NCI-H2081 treated with DMSO at 0.1 percent for 48 hours (cell line): ENCODE measurements at regions not wholly inside any gene's neighbourhood (a gene's known extent, or its start where the extent isn't known, plus 50 kb on each side); places are given as distances from the start of the nearest gene placed in this dataset.

Experiments
- DNase-seq: peaks from one replicate; lab custom pipeline; 2025; lab: John Stamatoyannopoulos, UW

DNA sequence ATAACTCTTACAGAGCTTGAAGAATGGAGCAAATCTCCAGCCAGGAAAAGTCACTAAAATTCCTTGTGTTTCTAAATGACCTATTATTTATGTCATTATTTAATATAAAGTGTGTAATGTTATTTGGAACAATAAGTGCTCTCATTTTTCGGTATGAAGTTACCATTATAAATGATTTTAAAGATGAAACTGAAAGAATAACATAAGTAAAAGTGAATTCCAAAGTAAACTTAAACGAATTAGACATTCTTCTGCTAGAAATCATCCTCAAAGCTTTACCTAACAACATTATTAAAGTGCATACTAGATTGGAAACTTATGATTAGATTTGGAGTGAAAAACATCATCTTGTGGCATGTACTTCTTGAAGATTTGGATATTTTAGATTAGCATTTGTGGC lies 897.2 kb upstream of the CDH2 start:
- no peak for DNase-seq

DNA sequence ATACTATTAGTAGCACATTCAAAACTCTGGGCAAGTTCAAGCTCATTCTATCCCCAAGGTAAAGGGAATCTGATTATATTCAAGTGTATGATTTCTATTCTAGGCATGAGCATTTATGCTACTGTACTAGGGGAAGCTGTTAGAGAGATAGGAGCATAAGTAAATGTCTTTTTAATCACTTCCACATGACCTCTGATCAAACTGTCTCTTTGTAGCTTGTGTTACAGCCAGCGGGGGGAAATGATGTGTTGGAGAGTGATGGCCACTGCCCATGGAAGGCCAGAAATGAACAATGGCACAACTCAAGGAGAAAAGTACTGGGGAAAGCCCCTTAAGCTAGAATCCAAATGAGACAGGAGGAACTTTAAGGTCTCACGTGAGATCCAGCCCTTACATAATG lies 894.9 kb upstream of the CDH2 start:
- no peak for DNase-seq

DNA sequence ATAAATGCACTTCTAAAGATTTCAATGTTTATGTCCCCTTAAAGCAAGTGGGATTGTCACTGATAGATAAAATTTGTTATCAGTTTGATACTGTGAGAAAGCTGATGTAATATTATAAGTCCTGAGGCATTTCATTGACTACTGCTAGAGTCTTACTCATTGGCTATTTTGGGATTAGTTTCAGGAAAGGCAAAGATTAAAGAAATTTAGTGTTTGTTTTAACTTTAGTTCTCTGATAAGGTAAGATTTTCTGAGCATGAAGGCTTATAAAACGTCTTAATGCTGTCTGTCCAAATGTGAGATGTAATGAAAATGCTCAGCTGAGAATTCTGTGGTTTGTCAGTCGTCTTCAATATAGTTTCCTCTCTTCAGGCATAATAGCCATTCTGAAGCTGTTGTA lies 886.4 kb upstream of the CDH2 start:
- no peak for DNase-seq

DNA sequence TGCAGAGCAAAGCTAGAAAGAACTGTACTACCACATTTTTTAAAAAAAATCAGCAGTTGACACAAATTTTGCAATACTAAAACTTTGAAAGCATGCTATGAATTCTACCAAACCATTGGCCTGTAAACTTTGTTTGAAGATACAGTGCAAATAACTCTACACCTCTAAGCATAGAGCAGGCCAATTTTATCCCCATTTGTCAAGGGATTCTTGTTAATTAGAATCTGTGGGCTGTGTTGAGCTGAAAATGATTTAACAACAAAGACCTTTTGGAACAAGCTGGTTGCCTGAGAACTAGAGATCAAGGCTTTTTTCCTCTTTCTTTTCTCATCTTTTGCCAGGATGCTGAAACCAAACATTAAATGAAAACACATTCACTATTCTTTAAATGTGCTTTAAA lies 886.0 kb upstream of the CDH2 start:
- no peak for DNase-seq

DNA sequence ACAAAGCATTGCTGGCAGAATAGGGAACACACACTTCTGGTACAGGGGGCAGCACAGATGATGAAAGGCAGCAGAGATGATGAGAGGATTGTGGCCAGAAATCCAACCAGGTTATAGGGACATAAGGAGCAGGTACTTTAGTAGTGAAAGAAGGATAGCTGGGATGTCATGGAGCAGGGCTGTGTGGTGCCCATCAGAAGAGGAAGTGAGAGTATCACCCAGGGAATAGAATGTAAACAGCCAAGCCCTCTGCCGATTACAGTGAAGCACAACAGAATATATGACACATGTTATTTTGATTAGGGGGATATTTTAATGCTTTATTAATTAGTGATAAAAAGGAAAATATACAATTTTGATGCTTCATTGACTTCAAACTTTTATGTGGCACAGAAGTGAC lies 883.4 kb upstream of the CDH2 start:
- no peak for DNase-seq

DNA sequence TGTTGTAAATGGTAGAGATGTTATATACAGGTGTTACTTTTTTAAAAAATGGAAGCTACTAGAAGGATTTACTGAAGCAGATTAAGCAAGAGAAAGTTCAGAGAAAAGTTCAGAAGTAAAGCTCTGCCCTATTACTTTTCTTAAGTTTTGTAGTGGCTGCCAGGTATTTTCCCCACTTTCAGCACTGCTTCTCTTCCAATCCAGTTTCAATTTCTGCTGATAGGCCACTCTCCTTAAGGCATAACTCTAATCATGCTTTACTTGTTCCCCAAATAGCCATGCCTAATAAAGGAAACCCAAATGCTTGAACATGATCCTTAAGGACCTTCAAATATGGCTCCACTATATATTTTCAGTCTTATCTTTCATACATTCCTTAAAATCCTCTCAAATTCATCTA lies 880.8 kb upstream of the CDH2 start:
- DNase-seq = no peak

DNA sequence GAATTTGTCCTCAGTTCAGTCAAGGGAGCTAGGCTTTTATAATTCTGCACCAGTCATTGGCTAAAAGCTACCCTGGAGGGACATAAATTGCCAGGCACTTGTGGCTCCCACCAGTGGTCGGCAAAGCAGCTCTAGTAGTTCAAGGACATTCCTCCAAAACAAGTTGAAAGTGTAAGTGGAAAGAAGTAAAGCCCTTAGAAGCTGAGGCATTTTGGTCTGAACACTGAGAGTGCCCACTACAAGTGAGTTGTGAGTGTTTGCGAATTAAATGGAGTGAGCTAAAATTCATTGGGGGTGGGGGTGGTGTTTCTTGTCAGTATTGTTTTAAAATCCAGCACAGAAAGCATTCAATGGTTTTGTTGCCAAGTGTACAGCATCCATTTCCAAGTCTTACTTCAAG lies 879.9 kb upstream of the CDH2 start:
- no peak for DNase-seq

DNA sequence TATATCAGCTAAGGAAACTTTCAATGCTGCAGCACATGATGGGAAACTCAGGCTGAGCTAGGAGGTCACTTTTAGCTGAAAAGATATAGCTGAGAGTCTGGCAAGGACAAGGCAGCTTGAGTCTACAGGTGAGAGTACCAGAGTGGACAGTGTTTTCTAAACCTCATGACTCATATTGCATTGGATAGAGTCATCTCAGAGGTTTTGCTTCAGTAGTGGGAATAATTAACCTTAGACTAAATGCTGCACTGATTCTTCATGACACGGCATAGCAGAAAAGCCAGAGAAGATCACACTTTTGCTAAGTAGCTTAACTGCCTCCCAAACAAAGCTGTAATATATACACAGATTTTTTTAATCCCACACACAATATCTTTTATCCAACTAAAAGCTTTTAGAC lies 865.0 kb upstream of the CDH2 start:
- no peak for DNase-seq

DNA sequence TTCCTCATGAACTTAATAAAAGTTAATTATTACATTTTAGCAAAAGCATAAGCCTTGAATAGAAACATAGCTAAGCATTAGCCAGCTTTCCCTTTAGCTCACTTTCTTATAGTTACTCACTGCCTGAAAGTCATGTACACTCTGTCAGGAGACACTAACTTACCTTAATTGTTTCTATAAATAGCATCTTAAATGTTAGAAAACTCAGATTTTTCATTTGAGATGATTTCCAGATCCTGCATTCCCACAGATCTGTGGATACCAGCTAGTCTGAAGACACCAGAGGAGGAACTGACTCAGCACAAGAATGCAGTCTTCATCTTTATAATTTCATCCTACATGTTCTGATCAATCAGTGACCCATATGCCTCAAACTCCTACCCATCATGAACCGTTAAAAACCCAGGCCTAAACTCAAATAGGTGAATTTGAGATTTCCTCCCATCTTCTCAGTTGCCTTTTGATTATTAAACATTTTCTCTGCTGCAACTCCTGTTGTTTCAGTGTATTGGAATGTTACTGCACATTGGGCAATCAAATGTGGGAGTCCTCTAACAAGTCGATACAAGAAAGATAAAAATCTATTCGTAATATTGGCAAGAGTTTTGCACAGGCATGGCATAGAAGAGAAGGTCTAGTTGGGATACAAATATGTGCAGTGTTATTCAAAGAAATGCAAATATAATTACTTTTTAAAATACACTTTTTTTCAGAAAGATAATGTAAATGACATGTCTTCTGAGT lies 857.4 kb upstream of the CDH2 start:
- no peak for DNase-seq

DNA sequence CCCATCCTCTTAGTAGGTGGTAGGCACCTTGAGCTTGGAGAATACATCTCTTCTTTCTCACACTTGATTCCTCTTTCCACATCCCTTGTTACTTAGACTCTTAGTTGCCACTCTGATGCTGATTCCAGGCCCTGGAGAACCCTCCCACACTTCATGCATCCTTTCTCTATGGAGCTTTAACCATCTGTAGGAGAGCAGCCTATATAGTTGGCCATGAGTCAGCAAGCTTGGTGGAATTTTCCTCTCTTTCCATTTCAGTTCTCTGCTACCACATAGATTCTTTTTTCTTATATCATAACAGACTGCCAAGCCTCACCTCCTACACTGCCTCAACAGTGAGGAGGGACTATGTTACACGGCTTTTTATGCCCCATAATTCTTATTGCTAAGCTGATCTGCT lies 851.6 kb upstream of the CDH2 start:
- DNase-seq = no peak

DNA sequence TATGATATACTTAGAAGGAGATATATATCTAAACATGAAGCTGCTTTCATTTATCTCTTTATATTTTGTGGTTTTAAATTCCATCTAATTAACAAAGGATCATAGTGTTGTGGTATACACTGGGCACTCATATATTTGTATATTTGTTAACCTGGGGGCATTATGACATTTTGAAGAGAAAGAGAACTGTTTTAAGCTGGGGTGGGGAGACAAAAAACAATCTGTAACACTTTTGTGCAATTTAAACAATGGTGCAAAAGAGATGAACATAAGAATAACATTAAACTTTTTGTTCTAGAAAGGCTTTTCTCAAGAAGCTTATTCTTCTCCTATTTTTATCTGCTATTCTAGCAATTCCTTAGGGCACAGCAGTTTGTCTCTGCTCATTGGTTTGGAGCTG lies 842.0 kb upstream of the CDH2 start:
- DNase-seq = no peak

DNA sequence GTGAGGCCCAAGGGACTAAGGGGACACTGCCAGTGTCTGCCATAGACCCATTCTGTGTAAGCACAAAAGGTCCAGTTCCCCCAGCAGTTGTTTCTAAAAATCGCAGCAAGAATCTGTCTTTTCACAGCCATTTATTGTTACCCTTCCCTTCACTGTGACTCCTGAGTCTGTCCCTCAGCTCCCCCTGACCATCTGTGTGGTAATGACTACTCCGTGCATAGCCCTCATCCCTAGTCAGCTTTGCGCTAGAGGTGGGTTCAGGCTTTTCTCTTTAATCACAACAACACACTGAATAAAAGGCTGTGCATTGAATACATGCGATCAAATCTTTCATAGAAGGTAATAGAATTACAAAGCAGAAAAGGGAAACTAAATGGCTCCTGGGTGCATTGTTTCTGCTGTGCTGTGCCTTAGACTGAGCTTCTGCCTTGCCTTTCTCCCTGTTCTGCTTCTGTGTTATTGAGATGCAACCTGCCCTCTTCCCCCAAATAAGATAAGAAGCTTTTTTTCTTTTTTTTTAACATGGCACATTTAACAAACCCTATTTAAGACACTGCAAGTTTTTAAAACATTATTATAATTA lies 836.0 kb upstream of the CDH2 start:
- no peak for DNase-seq

DNA sequence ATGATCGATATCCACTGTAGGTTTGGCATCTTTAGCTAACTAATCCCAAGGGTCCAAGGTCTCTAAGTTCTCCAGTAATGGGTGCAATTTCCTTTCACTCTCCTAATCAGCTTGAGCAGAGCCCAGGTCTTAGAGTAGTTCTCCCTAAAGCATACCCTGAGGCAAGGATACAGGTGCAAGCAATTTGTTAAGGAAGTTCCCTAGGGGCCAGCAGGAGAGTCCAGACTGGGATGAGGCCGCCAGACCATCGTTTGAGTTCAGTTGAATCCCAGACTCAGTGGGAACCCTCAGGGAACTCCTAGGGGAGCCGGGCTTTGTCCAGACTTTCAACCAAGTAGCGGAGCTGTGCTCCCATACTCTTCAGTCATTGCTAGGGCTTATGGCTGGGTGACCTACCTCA lies 835.4 kb upstream of the CDH2 start:
- DNase-seq = no peak

DNA sequence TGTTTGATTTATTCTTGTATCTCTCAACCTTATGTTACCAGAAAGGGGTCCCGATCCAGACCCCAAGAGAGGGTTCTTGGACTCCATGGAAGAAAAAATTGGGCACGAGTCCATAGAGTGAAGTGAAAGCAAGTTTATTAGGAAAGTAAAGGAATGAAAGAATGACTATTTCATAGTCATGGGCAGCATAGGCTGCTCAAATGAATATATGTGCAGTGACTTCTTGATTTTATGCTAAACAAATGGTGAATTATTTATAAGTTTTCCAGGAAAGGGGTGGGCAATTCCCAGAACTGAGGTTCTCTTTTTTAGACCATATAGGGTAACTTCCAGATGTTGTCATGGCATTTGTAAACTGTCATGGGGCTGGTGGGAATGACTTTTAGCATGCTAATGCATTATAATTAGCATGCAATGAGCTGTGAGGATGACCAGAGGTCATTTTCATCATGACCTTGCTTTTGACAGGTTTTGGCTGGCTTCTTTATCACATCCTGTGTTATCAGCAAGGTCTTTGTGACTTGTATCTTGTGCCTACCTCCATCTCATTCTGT lies 832.4 kb upstream of the CDH2 start:
- no peak for DNase-seq

DNA sequence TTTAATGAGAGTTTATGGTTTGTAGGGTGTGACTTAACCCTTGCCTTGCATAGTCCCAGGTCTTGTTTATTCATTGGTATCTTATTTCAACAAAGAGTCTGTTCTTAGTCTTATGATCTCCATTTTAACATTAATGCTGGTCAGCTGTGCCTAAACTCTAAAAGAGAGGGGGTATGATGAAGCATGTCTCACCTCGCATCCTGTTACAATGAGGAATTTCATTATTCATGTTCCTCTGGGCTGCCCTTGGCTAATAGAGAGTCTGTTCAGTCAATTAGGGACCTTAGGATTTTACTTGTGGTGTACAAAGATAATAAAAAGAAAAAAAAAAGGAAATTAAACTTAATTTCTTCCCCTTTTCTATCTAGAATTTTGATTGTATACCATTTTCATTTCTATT lies 831.9 kb upstream of the CDH2 start:
- no peak for DNase-seq

DNA sequence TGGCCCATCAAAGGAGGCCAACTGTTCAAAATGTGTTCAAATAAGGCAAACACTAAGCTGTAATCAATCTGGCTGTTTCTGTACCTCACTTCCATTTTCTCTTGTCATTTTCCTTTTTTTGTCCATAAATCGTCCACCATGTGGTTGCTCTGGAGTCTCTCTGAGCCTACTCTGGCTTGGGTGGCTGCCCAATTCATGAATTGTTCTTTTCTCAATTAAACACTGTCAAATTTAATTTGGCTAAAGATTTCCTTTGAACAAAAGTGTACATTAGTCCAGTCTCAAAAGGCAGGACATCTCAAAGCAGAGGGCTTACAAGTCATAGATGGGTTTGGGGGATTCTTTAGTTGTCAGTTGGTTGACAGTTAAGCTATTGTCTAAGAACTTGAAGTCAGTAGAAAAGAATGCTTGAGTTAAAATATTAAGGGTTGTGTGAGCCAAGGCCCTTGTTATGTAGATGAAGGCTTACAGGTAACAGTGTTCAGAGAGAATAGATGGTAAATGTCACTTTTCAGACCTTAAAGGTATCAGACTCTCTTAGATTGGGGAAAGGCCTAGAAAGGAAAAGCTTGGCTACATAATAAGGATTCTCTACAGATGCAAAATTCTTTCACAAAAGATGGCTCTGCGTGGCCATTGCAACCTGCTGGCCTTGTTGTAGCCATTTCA lies 831.2 kb upstream of the CDH2 start:
- no peak for DNase-seq

DNA sequence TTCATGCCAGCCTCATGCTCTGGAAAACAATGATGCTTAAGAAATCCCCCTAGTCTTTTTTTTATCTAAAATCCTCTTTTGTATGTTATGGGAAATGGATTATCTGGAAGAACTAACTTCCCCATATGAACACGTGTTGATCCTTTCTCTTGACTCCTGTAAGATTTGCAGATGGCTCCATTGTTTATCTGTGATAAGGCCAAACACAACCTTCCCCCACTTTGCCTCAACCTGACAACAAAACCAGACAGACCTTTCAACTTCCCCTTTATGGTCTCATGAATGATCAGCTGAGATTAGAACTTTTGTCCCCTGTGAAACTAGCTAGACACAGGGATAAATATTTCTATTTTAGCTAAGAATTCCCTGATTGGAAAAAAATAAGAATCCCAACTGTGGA lies 828.0 kb upstream of the CDH2 start:
- no peak for DNase-seq

DNA sequence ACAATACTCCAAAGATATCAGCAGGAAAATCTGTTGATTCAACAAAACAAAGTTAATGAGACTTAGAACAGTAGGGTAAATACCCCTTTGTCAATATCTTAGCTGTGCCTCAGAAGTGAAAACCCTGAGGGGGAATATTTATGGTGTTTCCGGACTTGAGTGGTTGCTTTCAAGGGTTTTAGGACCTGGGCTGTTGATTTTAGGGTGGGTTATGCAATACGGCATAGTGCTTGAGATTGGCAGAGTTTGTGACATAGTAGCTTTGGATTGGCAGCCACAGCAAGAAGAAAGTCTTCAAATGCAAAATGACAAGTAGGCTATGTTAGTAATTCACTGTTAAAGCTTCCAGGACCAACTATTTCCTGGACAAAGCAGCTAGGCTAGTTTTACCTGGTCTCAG lies 826.3 kb upstream of the CDH2 start:
- DNase-seq = no peak

DNA sequence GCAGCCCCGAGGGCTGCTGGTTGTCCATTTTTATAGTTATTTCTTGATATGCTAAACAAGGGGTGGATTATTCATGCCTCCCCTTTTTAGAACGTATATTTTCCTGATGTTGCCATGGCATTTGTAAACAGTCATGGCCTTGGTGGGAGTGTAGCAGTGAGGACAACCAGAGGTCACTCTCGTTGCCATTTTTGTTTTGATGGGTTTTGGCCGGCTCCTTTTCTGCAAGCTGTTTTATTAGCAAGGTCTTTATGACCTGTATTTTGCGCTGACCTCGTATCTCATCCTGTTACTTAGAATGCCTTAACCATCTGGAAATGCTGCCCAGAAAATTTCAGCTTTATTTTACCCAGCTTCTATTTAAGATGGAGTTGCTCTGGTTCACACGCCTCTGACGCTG lies 825.8 kb upstream of the CDH2 start:
- DNase-seq = no peak

DNA sequence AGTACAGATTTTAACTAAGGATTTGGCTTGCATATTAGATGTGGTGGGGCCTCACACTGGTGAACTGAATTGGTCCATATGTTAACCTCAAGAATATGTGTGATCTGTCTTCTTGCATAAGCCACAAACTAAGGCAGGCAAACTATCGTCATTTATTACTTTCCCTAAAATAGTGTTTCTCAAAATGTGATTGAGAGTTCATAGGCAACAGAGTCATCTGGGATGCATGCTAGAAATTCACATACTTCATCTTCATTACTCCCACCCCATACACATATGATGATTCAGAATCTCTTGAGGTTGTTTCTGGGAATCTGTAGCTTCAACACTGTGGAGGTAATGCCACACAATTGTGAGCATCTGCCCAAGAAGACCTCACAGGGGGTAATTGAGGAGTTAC lies 822.8 kb upstream of the CDH2 start:
- no peak for DNase-seq

DNA sequence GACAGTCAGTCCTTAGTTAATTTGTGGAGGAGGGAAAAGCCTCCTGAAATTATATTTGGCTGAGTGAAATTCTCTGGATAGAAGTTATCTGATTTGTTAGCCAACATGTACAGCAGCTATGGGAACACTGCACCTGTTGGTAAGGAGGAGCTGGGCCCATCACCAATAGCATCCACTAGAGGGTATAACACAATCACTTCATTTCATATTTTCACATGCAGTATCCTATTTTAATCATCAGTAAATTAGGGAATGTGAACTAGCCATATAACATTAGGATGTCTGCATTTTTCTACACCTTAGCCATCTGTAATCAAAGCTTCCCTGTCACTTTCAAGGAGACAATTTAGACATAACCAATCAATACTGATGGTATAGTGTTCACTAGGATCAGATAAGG lies 818.4 kb upstream of the CDH2 start:
- DNase-seq = no peak

DNA sequence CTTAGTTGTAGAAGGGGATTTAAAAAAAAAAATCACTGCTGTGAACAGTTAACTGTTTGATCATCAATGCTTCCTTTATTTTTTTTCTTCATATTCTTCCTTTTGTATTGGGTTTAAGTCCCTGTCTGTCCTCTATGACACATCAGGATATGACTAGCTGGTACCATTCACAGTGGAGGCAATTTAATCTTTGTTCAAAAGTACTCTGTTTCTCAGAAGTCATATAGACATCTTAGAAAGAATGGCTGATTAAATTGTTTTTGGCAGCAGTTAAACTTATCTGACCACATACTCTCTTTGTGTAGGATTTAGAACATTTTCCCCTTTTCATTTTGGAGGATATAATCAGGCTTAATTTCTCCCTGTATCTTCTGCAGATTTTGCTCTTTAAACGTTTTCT lies 807.8 kb upstream of the CDH2 start:
- DNase-seq = no peak

DNA sequence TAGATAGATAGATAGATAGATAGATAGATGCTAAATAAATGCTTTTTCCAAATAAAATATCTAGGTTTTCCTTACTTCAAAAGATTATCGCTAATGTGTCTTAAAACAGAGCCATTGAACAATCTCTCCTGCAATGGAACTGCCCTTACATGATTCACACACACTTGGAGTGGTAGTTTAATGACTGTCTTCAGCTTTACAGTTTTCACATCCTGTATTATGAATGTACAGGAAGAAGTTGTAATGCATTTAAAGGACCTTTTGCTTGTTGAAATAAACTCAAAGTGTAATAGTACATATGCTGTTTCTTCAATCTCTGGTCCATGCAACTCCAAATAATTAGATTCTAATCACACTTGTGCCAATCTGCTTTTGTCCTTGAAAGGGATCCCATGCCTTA lies 797.6 kb upstream of the CDH2 start:
- no peak for DNase-seq

DNA sequence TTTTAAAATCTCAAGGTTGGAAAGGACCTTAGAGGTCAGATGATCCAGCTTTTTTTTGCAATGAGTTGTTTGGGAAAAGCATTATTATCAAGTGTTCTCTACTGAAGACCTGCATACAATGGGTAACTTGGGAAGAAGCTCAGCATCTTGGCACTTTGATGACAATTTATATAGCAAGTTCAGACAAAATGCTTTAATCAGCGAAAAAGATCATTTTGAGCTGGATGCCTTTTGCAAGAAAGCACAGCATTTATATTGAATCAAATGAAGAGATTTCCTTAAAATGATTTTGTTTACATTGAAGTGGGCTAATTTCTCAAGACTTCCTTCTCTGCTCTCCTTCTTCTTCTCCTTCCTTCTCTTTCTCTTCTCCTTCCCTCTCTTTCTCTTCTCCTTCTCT lies 796.4 kb upstream of the CDH2 start:
- DNase-seq = no peak
